Activated naive CD4-positive, alpha-beta T cell treated with anti-CD3 and anti-CD28 coated beads for 36 hours (primary cell): ENCODE measurements at regions not wholly inside any gene's neighbourhood (a gene's known extent, or its start where the extent isn't known, plus 50 kb on each side); places are given as distances from the start of the nearest gene placed in this dataset.
"Not testable (repeated sequence)": the region's sequence is repeated elsewhere in the genome, so short reads cannot be mapped to it uniquely, and the experiment has no call there.

Experiments used
- CTCF ChIA-PET: fragments of 350-600 bp; sonication (Branson Sonifier 250); formaldehyde crosslinking; loops from one replicate; lab custom pipeline; 2021; ENCODE audit warnings: antibody characterized with exemption; lab: Charles Lee
- DNase-seq: peaks from one replicate; pipeline ENCODE4 v3.0.0-alpha.2; 2020
- H3K27ac Mint-ChIP-seq: one replicate; pipeline ENCODE4 v1.8.0; 2021; ENCODE audit warnings: mild to moderate bottlenecking, mixed read lengths
- H3K27me3 Mint-ChIP-seq: one replicate; pipeline ENCODE4 v1.8.0; 2021; ENCODE audit warnings: low read depth, mixed read lengths
- H3K36me3 Mint-ChIP-seq: one replicate; pipeline ENCODE4 v1.8.0; 2021; ENCODE audit warnings: low read depth, mixed read lengths
- H3K4me1 Mint-ChIP-seq: one replicate; pipeline ENCODE4 v1.8.0; 2021; ENCODE audit warnings: low read depth, mixed read lengths
- H3K4me3 Mint-ChIP-seq: one replicate; pipeline ENCODE4 v1.8.0; 2021; ENCODE audit warnings: mild to moderate bottlenecking, moderate library complexity, mixed read lengths
- H3K9me3 Mint-ChIP-seq: one replicate; pipeline ENCODE4 v1.8.0; 2021; ENCODE audit warnings: mixed read lengths
- intact Hi-C: fragments of 100-400 bp; cut with micrococcal nuclease; formaldehyde crosslinking; loops from one replicate; pipeline ENCODE4 v1.15.1; 2023

GRCh38 chr7:50908628-50909290 is 126.1 kb upstream of the GRB10 start:
- CTCF ChIA-PET: no interaction called here
- Mint-ChIP-seq H3K27ac (no peak overlapping the region), H3K27me3 (peaks cover 5% of the 10 kb centered on the region), H3K36me3 (no peaks in the 10 kb centered on the region), H3K9me3 (peaks cover 2% of the 10 kb centered on the region), H3K4me3 (no peak overlapping the region), H3K4me1 (no peaks in the 10 kb centered on the region)
- intact Hi-C loops: no loop called here
- no peak for DNase-seq

GRCh38 chr7:50898604-50899477 is 116.1 kb upstream of the GRB10 start:
- H3K27me3 Mint-ChIP-seq, H3K36me3 Mint-ChIP-seq, H3K4me1 Mint-ChIP-seq, H3K27ac Mint-ChIP-seq, H3K4me3 Mint-ChIP-seq, DNase-seq, CTCF ChIA-PET, intact Hi-C loops, H3K9me3 Mint-ChIP-seq: not testable (repeated sequence)

GRCh38 chr7:50887061-50887460 is 104.4 kb upstream of the GRB10 start:
- CTCF ChIA-PET, H3K36me3 Mint-ChIP-seq, DNase-seq, H3K27me3 Mint-ChIP-seq, H3K4me3 Mint-ChIP-seq, intact Hi-C loops, H3K9me3 Mint-ChIP-seq, H3K27ac Mint-ChIP-seq, H3K4me1 Mint-ChIP-seq: not testable (repeated sequence)

GRCh38 chr7:50872437-50872836 is 89.7 kb upstream of the GRB10 start:
- H3K36me3 Mint-ChIP-seq: no peaks in the 10 kb centered on the region
- CTCF ChIA-PET: no interaction called here
- no peak overlapping the region for H3K27ac Mint-ChIP-seq
- H3K9me3 Mint-ChIP-seq: no peaks in the 10 kb centered on the region
- H3K27me3 Mint-ChIP-seq: peaks cover 19% of the 10 kb centered on the region
- no peak overlapping the region for H3K4me3 Mint-ChIP-seq
- intact Hi-C loops: no loop called here
- DNase-seq: no peak
- no peaks in the 10 kb centered on the region for H3K4me1 Mint-ChIP-seq

GRCh38 chr7:50869108-50869725 is 86.5 kb upstream of the GRB10 start:
- intact Hi-C loops: no loop called here
- Mint-ChIP-seq H3K36me3 (no peaks in the 10 kb centered on the region), H3K4me1 (no peaks in the 10 kb centered on the region), H3K9me3 (no peaks in the 10 kb centered on the region), H3K4me3 (no peak overlapping the region), H3K27me3 (peaks cover 11% of the 10 kb centered on the region), H3K27ac (no peak overlapping the region)
- CTCF ChIA-PET: no interaction called here
- no peak for DNase-seq

- no peak overlapping the region for H3K27ac Mint-ChIP-seq
- H3K4me1 Mint-ChIP-seq: no peaks in the 10 kb centered on the region
- CTCF ChIA-PET: no interaction called here
- no peak for DNase-seq
- no peak overlapping the region for H3K4me3 Mint-ChIP-seq
- no peaks in the 10 kb centered on the region for H3K36me3 Mint-ChIP-seq
- intact Hi-C loops: no loop called here
- H3K9me3 Mint-ChIP-seq: no peaks in the 10 kb centered on the region
- peaks cover 11% of the 10 kb centered on the region for H3K27me3 Mint-ChIP-seq
These were observed 85.9 kb upstream of the GRB10 start for GRCh38 chr7:50868426-50869100.

GRCh38 chr7:50867034-50867356 is 84.3 kb upstream of the GRB10 start:
- no peak overlapping the region for H3K27ac Mint-ChIP-seq
- no peaks in the 10 kb centered on the region for H3K4me1 Mint-ChIP-seq
- no peaks in the 10 kb centered on the region for H3K9me3 Mint-ChIP-seq
- CTCF ChIA-PET: no interaction called here
- H3K4me3 Mint-ChIP-seq: no peak overlapping the region
- no peaks in the 10 kb centered on the region for H3K36me3 Mint-ChIP-seq
- DNase-seq: no peak
- H3K27me3 Mint-ChIP-seq: peaks cover 3% of the 10 kb centered on the region
- intact Hi-C loops: no loop called here

GRCh38 chr7:50866343-50867033 is 83.8 kb upstream of the GRB10 start:
- no peak overlapping the region for H3K27ac Mint-ChIP-seq
- H3K27me3 Mint-ChIP-seq: peaks cover 3% of the 10 kb centered on the region
- H3K4me3 Mint-ChIP-seq: no peak overlapping the region
- H3K9me3 Mint-ChIP-seq: no peaks in the 10 kb centered on the region
- H3K36me3 Mint-ChIP-seq: no peaks in the 10 kb centered on the region
- CTCF ChIA-PET: no interaction called here
- DNase-seq: no peak
- H3K4me1 Mint-ChIP-seq: no peaks in the 10 kb centered on the region
- intact Hi-C loops: no loop called here

GRCh38 chr7:50865450-50865849 is 82.8 kb upstream of the GRB10 start:
- intact Hi-C loops: no loop called here
- CTCF ChIA-PET: interaction anchor here (0.9 kb wide), 1 partner anchor 296 kb away, joined by 3 read pairs; no protein-coding TSS in a partner anchor
- H3K9me3 Mint-ChIP-seq: no peaks in the 10 kb centered on the region
- no peaks in the 10 kb centered on the region for H3K4me1 Mint-ChIP-seq
- peaks cover 3% of the 10 kb centered on the region for H3K27me3 Mint-ChIP-seq
- no peak for DNase-seq
- no peak overlapping the region for H3K27ac Mint-ChIP-seq
- H3K4me3 Mint-ChIP-seq: no peak overlapping the region
- no peaks in the 10 kb centered on the region for H3K36me3 Mint-ChIP-seq

GRCh38 chr7:50864694-50865093 is 82.0 kb upstream of the GRB10 start:
- no peak for DNase-seq
- Mint-ChIP-seq H3K27ac (no peak overlapping the region), H3K27me3 (peaks cover 3% of the 10 kb centered on the region), H3K9me3 (no peaks in the 10 kb centered on the region), H3K4me3 (no peak overlapping the region), H3K36me3 (no peaks in the 10 kb centered on the region), H3K4me1 (no peaks in the 10 kb centered on the region)
- CTCF ChIA-PET: interaction anchor here (0.9 kb wide), 1 partner anchor 296 kb away, joined by 3 read pairs; no protein-coding TSS in a partner anchor
- intact Hi-C loops: no loop called here

GRCh38 chr7:50863053-50863452 is 80.4 kb upstream of the GRB10 start:
- no peaks in the 10 kb centered on the region for H3K36me3 Mint-ChIP-seq
- H3K27me3 Mint-ChIP-seq: no peaks in the 10 kb centered on the region
- H3K4me3 Mint-ChIP-seq: no peak overlapping the region
- H3K4me1 Mint-ChIP-seq: no peaks in the 10 kb centered on the region
- H3K9me3 Mint-ChIP-seq: no peaks in the 10 kb centered on the region
- intact Hi-C loops: no loop called here
- peak; percentile 14 for DNase-seq
- CTCF ChIA-PET: interaction anchor here (0.6 kb wide), 1 partner anchor 148 kb away, joined by 4 read pairs; no protein-coding TSS in a partner anchor
- H3K27ac Mint-ChIP-seq: no peak overlapping the region

- CTCF ChIA-PET: no interaction called here
- no peaks in the 10 kb centered on the region for H3K36me3 Mint-ChIP-seq
- no peak overlapping the region for H3K4me3 Mint-ChIP-seq
- intact Hi-C loops: no loop called here
- DNase-seq: no peak
- no peaks in the 10 kb centered on the region for H3K27me3 Mint-ChIP-seq
- no peaks in the 10 kb centered on the region for H3K9me3 Mint-ChIP-seq
- no peaks in the 10 kb centered on the region for H3K4me1 Mint-ChIP-seq
- H3K27ac Mint-ChIP-seq: no peak overlapping the region
These were observed 79.6 kb upstream of the GRB10 start for GRCh38 chr7:50862302-50862701.
